A673 (cell line): ENCODE measurements at regions not wholly inside any gene's neighbourhood (a gene's known extent, or its start where the extent isn't known, plus 50 kb on each side); places are given as distances from the start of the nearest gene placed in this dataset.

Experiments
- BruUV-seq: library from RNA; stranded (reverse); fragments of 400-500 nt; replicated peaks from 2 replicates; lab custom pipeline; 2021; lab: Mats Ljungman, UMichigan
- CTCF ChIA-PET: fragments of 300-600 bp; sonication (Branson Sonifier 250); formaldehyde crosslinking; loops from one replicate; lab custom pipeline; 2022; ENCODE audit warnings: antibody characterized with exemption; lab: Charles Lee
- POLR2A ChIA-PET: fragments of 300-600 bp; sonication (Branson Sonifier 250); formaldehyde crosslinking; loops from one replicate; lab custom pipeline; 2022; ENCODE audit warnings: antibody characterized with exemption; ENCODE audit not compliant: low non-redundant PET; lab: Charles Lee
- DNase-seq: peaks from one replicate; pipeline ENCODE4 v3.0.0-alpha.2; 2015; ENCODE audit warnings: low spot score
- H3K27ac ChIP-seq: fragments of 200-600 bp; sonication (generic); 2 replicates; pipeline ENCODE4 v1.5.1; 2016; ENCODE audit warnings: mixed run types, low read depth, mild to moderate bottlenecking, mixed read lengths, antibody characterized with exemption, low read length; ENCODE audit not compliant: poor library complexity, severe bottlenecking
- H3K27me3 ChIP-seq: fragments of 200-600 bp; sonication (generic); replicated peaks from 2 replicates; pipeline ENCODE4 v1.6.1; 2017; ENCODE audit warnings: mixed run types, low read depth, mild to moderate bottlenecking, mixed read lengths, antibody characterized with exemption, low read length; ENCODE audit not compliant: insufficient read depth, poor library complexity
- H3K36me3 ChIP-seq: fragments of 200-600 bp; sonication (generic); 2 replicates; pipeline ENCODE4 v1.6.1; 2016; ENCODE audit warnings: mixed run types, mild to moderate bottlenecking, mixed read lengths, antibody characterized with exemption, low read length; ENCODE audit not compliant: insufficient read depth, poor library complexity, severe bottlenecking
- H3K4me1 ChIP-seq: fragments of 200-600 bp; sonication (generic); 2 replicates; pipeline ENCODE4 v1.6.1; 2017; ENCODE audit warnings: mixed run types, mild to moderate bottlenecking, mixed read lengths, antibody characterized with exemption, low read length; ENCODE audit not compliant: insufficient read depth, poor library complexity, severe bottlenecking
- H3K4me3 ChIP-seq: fragments of 200-600 bp; sonication (generic); 2 replicates; pipeline ENCODE4 v1.5.1; 2016; ENCODE audit warnings: low read depth, mixed run types, mild to moderate bottlenecking, mixed read lengths, low read length; ENCODE audit not compliant: poor library complexity, severe bottlenecking
- H3K9me3 ChIP-seq: fragments of 200-600 bp; sonication (generic); 2 replicates; pipeline ENCODE4 v1.6.1; 2016; ENCODE audit warnings: mixed run types, low read depth, mild to moderate bottlenecking, mixed read lengths, antibody characterized with exemption, low read length; ENCODE audit not compliant: poor library complexity, severe bottlenecking
- CTCF ChIP-seq: fragments of 300-800, 200-600 bp; sonication (generic); conservative IDR thresholded peaks from 2 replicates; pipeline ENCODE4 v1.5.1; 2017; ENCODE audit warnings: low read depth, mild to moderate bottlenecking, antibody characterized with exemption, low read length, moderate library complexity, mixed read lengths
- EZH2 ChIP-seq: fragments of 200-600 bp; sonication (generic); IDR thresholded peaks from 2 replicates; pipeline ENCODE4 v1.6.1; 2017; ENCODE audit warnings: borderline replicate concordance, low read depth, mild to moderate bottlenecking, mixed read lengths, antibody characterized with exemption, low read length; ENCODE audit not compliant: poor library complexity, severe bottlenecking
- intact Hi-C: fragments of 100-400 bp; cut with micrococcal nuclease; formaldehyde crosslinking; loops from one replicate; pipeline ENCODE4 v1.10.0; 2022; ENCODE audit not compliant: unreplicated experiment

GRCh38 chr6:4374216-4374615, 238.8 kb upstream of the ECI2 start:
- ChIA-PET POLR2A (no interaction called here), CTCF (no interaction called here)
- no peaks in the 10 kb centered on the region for H3K27me3 ChIP-seq
- intact Hi-C loops, result no loop called here
- BruUV-seq, result no TSS peak
- no peak overlapping the region for H3K27ac ChIP-seq
- H3K36me3 ChIP-seq, result no peaks in the 10 kb centered on the region
- TF ChIP-seq EZH2 (no peak), CTCF (no peak)
- H3K9me3 ChIP-seq, result no peaks in the 10 kb centered on the region
- no peaks in the 10 kb centered on the region for H3K4me1 ChIP-seq
- H3K4me3 ChIP-seq, result no peak overlapping the region
- no peak for DNase-seq

DNA sequence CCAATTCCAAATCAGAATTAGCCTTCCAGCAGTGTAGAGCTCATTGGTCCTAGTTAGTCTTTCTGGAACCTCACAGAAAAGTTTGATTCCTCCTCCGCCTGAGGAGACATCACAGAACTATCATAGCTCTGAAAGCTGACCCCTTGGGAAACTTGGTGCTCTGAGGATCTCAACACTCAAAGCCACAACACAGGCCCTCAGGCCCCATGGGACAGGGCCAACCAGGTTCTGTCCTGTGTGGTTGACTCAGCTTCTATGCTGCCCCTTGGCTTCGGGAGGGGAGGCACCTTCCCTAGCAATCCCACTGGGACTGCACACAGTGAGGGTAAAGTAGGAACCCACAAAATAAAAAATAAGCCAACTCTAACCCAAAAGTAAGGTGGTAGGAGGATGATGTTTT, 237.5 kb upstream of the ECI2 start:
- no peak for TF ChIP-seq CTCF
- no peak for TF ChIP-seq EZH2
- Histone ChIP-seq H3K27ac (no peak overlapping the region), H3K4me3 (no peak overlapping the region), H3K36me3 (no peaks in the 10 kb centered on the region), H3K4me1 (no peaks in the 10 kb centered on the region), H3K9me3 (no peaks in the 10 kb centered on the region), H3K27me3 (no peaks in the 10 kb centered on the region)
- no TSS peak for BruUV-seq
- no peak for DNase-seq
- ChIA-PET POLR2A (no interaction called here), CTCF (no interaction called here)
- intact Hi-C loops, result no loop called here

- intact Hi-C loops, result no loop called here
- BruUV-seq, result no TSS peak
- Histone ChIP-seq H3K4me3 (no peak overlapping the region), H3K9me3 (no peaks in the 10 kb centered on the region), H3K27me3 (no peaks in the 10 kb centered on the region), H3K4me1 (no peaks in the 10 kb centered on the region), H3K36me3 (no peaks in the 10 kb centered on the region), H3K27ac (no peak overlapping the region)
- TF ChIP-seq EZH2, result no peak
- no peak for TF ChIP-seq CTCF
- POLR2A ChIA-PET, result no interaction called here
- no peak for DNase-seq
- CTCF ChIA-PET, result no interaction called here
Observed at GRCh38 chr6:4371207-4371921, 236.0 kb upstream of the ECI2 start.
